HG03558 (cell line): ENCODE measurements at regions not wholly inside any gene's neighbourhood (a gene's known extent, or its start where the extent isn't known, plus 50 kb on each side); places are given as distances from the start of the nearest gene placed in this dataset.
"Not testable (repeated sequence)": the region's sequence is repeated elsewhere in the genome, so short reads cannot be mapped to it uniquely, and the experiment has no call there.

Experiments used
- ATAC-seq: cut with Tn5 transposase; IDR thresholded peaks from one replicate; pipeline ENCODE4 v1.9.1; 2021; ENCODE audit warnings: moderate number of reproducible peaks; ENCODE audit not compliant: unreplicated experiment; ENCODE audit errors: extremely low read depth

GRCh38 chr9:100639854-100640253 lies 62.0 kb downstream of the CAVIN4 start:
- no peak for ATAC-seq

- no peak for ATAC-seq
These were observed 62.7 kb downstream of the CAVIN4 start for GRCh38 chr9:100640447-100641050.

- no peak for ATAC-seq
These were observed 63.3 kb downstream of the CAVIN4 start for GRCh38 chr9:100641166-100641565.

- no peak for ATAC-seq
These were observed 75.0 kb downstream of the CAVIN4 start for GRCh38 chr9:100652850-100653249.

- ATAC-seq: no peak
These were observed 75.9 kb downstream of the CAVIN4 start for GRCh38 chr9:100653643-100654334.

GRCh38 chr9:100656851-100657250 lies 79.0 kb downstream of the CAVIN4 start:
- not testable (repeated sequence) for ATAC-seq

- no peak for ATAC-seq
These were observed 83.8 kb downstream of the CAVIN4 start for GRCh38 chr9:100661668-100662067.

- no peak for ATAC-seq
These were observed 84.2 kb downstream of the CAVIN4 start for GRCh38 chr9:100662122-100662521.

GRCh38 chr9:100667448-100667847 lies 89.6 kb downstream of the CAVIN4 start:
- no peak for ATAC-seq

- ATAC-seq: no peak
These were observed 90.1 kb downstream of the CAVIN4 start for GRCh38 chr9:100668024-100668423.

- no peak for ATAC-seq
These were observed 92.1 kb downstream of the CAVIN4 start for GRCh38 chr9:100669968-100670367.

- ATAC-seq: peak; percentile 88
These were observed 92.8 kb downstream of the CAVIN4 start for GRCh38 chr9:100670719-100671118.

GRCh38 chr9:100671898-100672297 lies 94.0 kb downstream of the CAVIN4 start:
- no peak for ATAC-seq

- no peak for ATAC-seq
These were observed 95.4 kb downstream of the CAVIN4 start for GRCh38 chr9:100673249-100673648.

GRCh38 chr9:100674419-100675122 lies 96.7 kb downstream of the CAVIN4 start:
- ATAC-seq: no peak

GRCh38 chr9:100679834-100680233 lies 102.0 kb downstream of the CAVIN4 start:
- ATAC-seq: no peak

- ATAC-seq: no peak
These were observed 108.5 kb downstream of the CAVIN4 start for GRCh38 chr9:100686420-100686819.

GRCh38 chr9:100689635-100690034 lies 111.8 kb downstream of the CAVIN4 start:
- ATAC-seq: no peak

- ATAC-seq: no peak
These were observed 112.6 kb downstream of the CAVIN4 start for GRCh38 chr9:100690438-100690837.

- ATAC-seq: no peak
These were observed 119.5 kb downstream of the CAVIN4 start for GRCh38 chr9:100697339-100697738.

GRCh38 chr9:100698945-100699344 lies 121.1 kb downstream of the CAVIN4 start:
- no peak for ATAC-seq
